K562 (cell line): ENCODE measurements at regions not wholly inside any gene's neighbourhood (a gene's known extent, or its start where the extent isn't known, plus 50 kb on each side); places are given as distances from the start of the nearest gene placed in this dataset.

Experiments
- ADNP ChIP-seq: fragments of 200-800 bp; sonication (Bioruptor generic); IDR thresholded peaks from 2 replicates; pipeline ENCODE4 v1.6.1; 2016; ENCODE audit warnings: missing genetic modification characterization, missing compliant biosample characterization
- CBFA2T3 ChIP-seq: fragments of 450-650 bp; IDR thresholded peaks from 2 replicates; pipeline ENCODE4 v1.6.1; 2017
- FOXP4 ChIP-seq: sonication (generic); formaldehyde crosslinking; IDR thresholded peaks from 2 replicates; pipeline ENCODE4 v1.8.0; 2022; ENCODE audit warnings: mild to moderate bottlenecking, missing genetic modification reagents, borderline replicate concordance
- KDM1A ChIP-seq, 2 experiments: fragments of 450-650 bp; IDR thresholded peaks; 2 replicates each; pipeline ENCODE4 v1.6.1; 2016; ENCODE audit warnings: mild to moderate bottlenecking in 2 of 2
- NBN ChIP-seq: fragments of 450-650 bp; IDR thresholded peaks from 2 replicates; pipeline ENCODE4 v1.6.1; 2016; ENCODE audit warnings: low read depth, mild to moderate bottlenecking
- NUFIP1 ChIP-seq: fragments of 450-650 bp; IDR thresholded peaks from 2 replicates; pipeline ENCODE4 v1.6.1; 2018; ENCODE audit not compliant: partially characterized antibody
- RBM34 ChIP-seq: fragments of 200-400 bp; formaldehyde crosslinking; IDR thresholded peaks from 2 replicates; pipeline ENCODE4 v1.6.1; 2018; ENCODE audit warnings: low read length, borderline replicate concordance; ENCODE audit not compliant: insufficient read depth
- SIRT6 ChIP-seq: IDR thresholded peaks from one replicate; pipeline ENCODE4 v1.6.1; 2012; ENCODE audit warnings: low read depth, mild to moderate bottlenecking, control low read depth, inconsistent platforms, low read length, moderate library complexity
- STAT6 ChIP-seq: sonication (generic); formaldehyde crosslinking; IDR thresholded peaks from 2 replicates; pipeline ENCODE4 v1.8.1; 2023; ENCODE audit warnings: mild to moderate bottlenecking, missing genetic modification reagents
- TFAP4 ChIP-seq: sonication (generic); formaldehyde crosslinking; IDR thresholded peaks from 2 replicates; pipeline ENCODE4 v1.8.0; 2022; ENCODE audit warnings: missing genetic modification reagents, mild to moderate bottlenecking, moderate library complexity, borderline replicate concordance
- TRIM28 ChIP-seq: fragments of 450-650 bp; IDR thresholded peaks from 2 replicates; pipeline ENCODE4 v1.6.1; 2017
- ZNF197 ChIP-seq: fragments of 200-800 bp; sonication (Bioruptor generic); IDR thresholded peaks from 2 replicates; pipeline ENCODE4 v1.6.1; 2016; ENCODE audit warnings: low read depth, missing genetic modification characterization, missing compliant biosample characterization
- ZNF316 ChIP-seq: fragments of 450-650 bp; IDR thresholded peaks from 2 replicates; pipeline ENCODE4 v1.6.1; 2016
- ZNF395 ChIP-seq: fragments of 200-800 bp; sonication (Bioruptor generic); IDR thresholded peaks from 2 replicates; pipeline ENCODE4 v1.6.1; 2017; ENCODE audit warnings: missing genetic modification characterization, missing compliant biosample characterization
- TF ChIP-seq, protein P1 (sequence below): fragments of 450-650 bp; conservative IDR thresholded peaks from 2 replicates; pipeline ENCODE4 v1.6.1; 2016; ENCODE audit warnings: missing genetic modification characterization, low read depth, mild to moderate bottlenecking, missing compliant biosample characterization, moderate library complexity
- TF ChIP-seq, protein P2 (sequence below): fragments of 250-450 bp; sonication (Bioruptor Pico); IDR thresholded peaks from 2 replicates; pipeline ENCODE4 v1.8.0; 2021; ENCODE audit warnings: mild to moderate bottlenecking, moderate library complexity

GRCh38 chr9:129312251-129313122, 134.4 kb upstream of the IER5L start (continued):
- TF ChIP-seq FOXP4 (CRISPR knock-in tag) = no peak
- no peak for TF ChIP-seq ZNF316
- TF ChIP-seq KDM1A (IDR thresholded peaks at IDR 0.05) = peak; percentile 8 to 52; a peak in 1 of 4 replicates
- no peak for TF ChIP-seq TRIM28
- TF ChIP-seq TFAP4 = peak; percentile 36
- TF ChIP-seq RBM34 = no peak
- no peak for TF ChIP-seq STAT6 (CRISPR knock-in tag)
- TF ChIP-seq NUFIP1 = no peak
- TF ChIP-seq ZNF395 = no peak
- TF ChIP-seq NBN = no peak
- TF ChIP-seq SIRT6 = no peak
- peak; percentile 66 for TF ChIP-seq ADNP (tag)
- TF ChIP-seq, protein P1, sequence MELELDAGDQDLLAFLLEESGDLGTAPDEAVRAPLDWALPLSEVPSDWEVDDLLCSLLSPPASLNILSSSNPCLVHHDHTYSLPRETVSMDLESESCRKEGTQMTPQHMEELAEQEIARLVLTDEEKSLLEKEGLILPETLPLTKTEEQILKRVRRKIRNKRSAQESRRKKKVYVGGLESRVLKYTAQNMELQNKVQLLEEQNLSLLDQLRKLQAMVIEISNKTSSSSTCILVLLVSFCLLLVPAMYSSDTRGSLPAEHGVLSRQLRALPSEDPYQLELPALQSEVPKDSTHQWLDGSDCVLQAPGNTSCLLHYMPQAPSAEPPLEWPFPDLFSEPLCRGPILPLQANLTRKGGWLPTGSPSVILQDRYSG (tag) = no peak
- no peak for TF ChIP-seq ZNF197 (CRISPR knock-in tag)
- TF ChIP-seq, protein P2, sequence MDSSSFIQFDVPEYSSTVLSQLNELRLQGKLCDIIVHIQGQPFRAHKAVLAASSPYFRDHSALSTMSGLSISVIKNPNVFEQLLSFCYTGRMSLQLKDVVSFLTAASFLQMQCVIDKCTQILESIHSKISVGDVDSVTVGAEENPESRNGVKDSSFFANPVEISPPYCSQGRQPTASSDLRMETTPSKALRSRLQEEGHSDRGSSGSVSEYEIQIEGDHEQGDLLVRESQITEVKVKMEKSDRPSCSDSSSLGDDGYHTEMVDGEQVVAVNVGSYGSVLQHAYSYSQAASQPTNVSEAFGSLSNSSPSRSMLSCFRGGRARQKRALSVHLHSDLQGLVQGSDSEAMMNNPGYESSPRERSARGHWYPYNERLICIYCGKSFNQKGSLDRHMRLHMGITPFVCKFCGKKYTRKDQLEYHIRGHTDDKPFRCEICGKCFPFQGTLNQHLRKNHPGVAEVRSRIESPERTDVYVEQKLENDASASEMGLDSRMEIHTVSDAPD (CRISPR knock-in tag) = no peak
- no peak for TF ChIP-seq CBFA2T3
- TF ChIP-seq, all 486 proteins: peak for 8
